OCI-LY3 (cell line): ENCODE measurements at regions not wholly inside any gene's neighbourhood (a gene's known extent, or its start where the extent isn't known, plus 50 kb on each side); places are given as distances from the start of the nearest gene placed in this dataset.

Experiments used
- CTCF ChIP-seq: fragments of 200-600, 300-600 bp; sonication (generic); IDR thresholded peaks from 2 replicates; pipeline ENCODE4 v1.5.1; 2014; ENCODE audit warnings: antibody characterized with exemption, low read length, low read depth
- EZH2phosphoT487 ChIP-seq: fragments of 200-600 bp; shearing (Covaris generic); IDR thresholded peaks from 2 replicates; pipeline ENCODE4 v1.6.1; 2018; ENCODE audit warnings: antibody characterized with exemption, mixed run types, low read depth

GRCh38 chr12:92601680-92602079, 101.1 kb upstream of the PLEKHG7 start:
- TF ChIP-seq CTCF (no peak), EZH2phosphoT487 (no peak)
